Activated naive CD8-positive, alpha-beta T cell treated with anti-CD3 and anti-CD28 coated beads, Interleukin-2, amount 50 U/mL, for 24 hours (primary cell): ENCODE measurements at regions not wholly inside any gene's neighbourhood (a gene's known extent, or its start where the extent isn't known, plus 50 kb on each side); places are given as distances from the start of the nearest gene placed in this dataset.
"Not testable (repeated sequence)": the region's sequence is repeated elsewhere in the genome, so short reads cannot be mapped to it uniquely, and the experiment has no call there.

Source experiments
- ATAC-seq: fragments of 150-1000 bp; cut with Tn5 transposase; one replicate; pipeline ENCODE4 v1.10.0; 2021
- DNase-seq: peaks from one replicate; pipeline ENCODE4 v3.0.0; 2021
- H3K27ac Mint-ChIP-seq: one replicate; pipeline ENCODE4 v1.8.0; 2021; ENCODE audit warnings: mild to moderate bottlenecking, mixed read lengths
- H3K27me3 Mint-ChIP-seq: one replicate; pipeline ENCODE4 v1.8.0; 2021; ENCODE audit warnings: mixed read lengths
- H3K36me3 Mint-ChIP-seq: one replicate; pipeline ENCODE4 v1.8.0; 2021; ENCODE audit warnings: low read depth, mixed read lengths
- H3K4me1 Mint-ChIP-seq: one replicate; pipeline ENCODE4 v1.8.0; 2021; ENCODE audit warnings: mixed read lengths
- H3K4me3 Mint-ChIP-seq: one replicate; pipeline ENCODE4 v1.8.0; 2021; ENCODE audit warnings: mild to moderate bottlenecking, moderate library complexity, mixed read lengths
- H3K9me3 Mint-ChIP-seq: one replicate; pipeline ENCODE4 v1.8.0; 2021; ENCODE audit warnings: mixed read lengths

DNA sequence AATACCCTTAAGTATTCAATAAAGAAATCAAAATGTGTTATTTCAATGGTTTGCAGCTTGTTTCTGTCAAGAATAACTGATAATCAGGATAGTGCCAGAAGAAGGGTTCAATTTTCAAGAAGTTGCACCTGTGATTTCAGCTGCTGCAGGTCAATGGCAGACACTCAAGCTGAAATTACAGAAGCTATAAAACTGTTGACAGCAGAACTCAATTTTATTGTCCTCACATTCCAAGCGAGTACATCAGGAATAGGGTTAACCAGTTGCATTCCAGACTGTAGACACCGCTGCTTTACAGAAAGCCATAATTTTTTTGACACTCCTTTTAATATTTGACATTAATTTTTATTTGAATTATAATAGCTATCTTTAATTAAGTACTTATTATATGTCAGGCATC, 364.1 kb downstream of the CGGBP1 start:
- Mint-ChIP-seq H3K4me3 (no peak overlapping the region), H3K36me3 (no peaks in the 10 kb centered on the region), H3K27ac (no peak overlapping the region), H3K4me1 (no peaks in the 10 kb centered on the region), H3K27me3 (no peaks in the 10 kb centered on the region), H3K9me3 (no peaks in the 10 kb centered on the region)
- no peak for ATAC-seq
- DNase-seq, result no peak

DNA sequence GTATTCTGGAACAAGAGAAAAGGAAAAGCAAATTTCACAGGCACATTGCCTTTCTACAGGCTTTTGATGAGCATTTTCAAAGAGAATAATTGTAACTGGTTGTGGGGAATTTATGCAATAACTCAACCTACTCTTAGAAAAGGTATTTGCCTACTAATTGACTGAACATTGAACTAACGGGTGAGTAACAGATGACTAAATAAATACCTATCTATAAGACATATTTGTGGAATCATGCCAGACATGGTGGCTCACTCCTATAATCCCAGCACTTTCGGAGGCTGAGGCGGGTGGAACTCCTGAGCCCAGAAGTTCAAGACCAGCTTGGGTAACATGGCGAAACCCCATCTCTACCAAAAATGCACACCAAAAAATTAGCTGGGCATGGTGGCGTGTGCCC, 367.7 kb downstream of the CGGBP1 start:
- Mint-ChIP-seq H3K4me1 (no peaks in the 10 kb centered on the region), H3K9me3 (no peaks in the 10 kb centered on the region), H3K4me3 (no peak overlapping the region), H3K27me3 (no peaks in the 10 kb centered on the region), H3K27ac (no peak overlapping the region), H3K36me3 (no peaks in the 10 kb centered on the region)
- DNase-seq (no peak), ATAC-seq (no peak)

DNA sequence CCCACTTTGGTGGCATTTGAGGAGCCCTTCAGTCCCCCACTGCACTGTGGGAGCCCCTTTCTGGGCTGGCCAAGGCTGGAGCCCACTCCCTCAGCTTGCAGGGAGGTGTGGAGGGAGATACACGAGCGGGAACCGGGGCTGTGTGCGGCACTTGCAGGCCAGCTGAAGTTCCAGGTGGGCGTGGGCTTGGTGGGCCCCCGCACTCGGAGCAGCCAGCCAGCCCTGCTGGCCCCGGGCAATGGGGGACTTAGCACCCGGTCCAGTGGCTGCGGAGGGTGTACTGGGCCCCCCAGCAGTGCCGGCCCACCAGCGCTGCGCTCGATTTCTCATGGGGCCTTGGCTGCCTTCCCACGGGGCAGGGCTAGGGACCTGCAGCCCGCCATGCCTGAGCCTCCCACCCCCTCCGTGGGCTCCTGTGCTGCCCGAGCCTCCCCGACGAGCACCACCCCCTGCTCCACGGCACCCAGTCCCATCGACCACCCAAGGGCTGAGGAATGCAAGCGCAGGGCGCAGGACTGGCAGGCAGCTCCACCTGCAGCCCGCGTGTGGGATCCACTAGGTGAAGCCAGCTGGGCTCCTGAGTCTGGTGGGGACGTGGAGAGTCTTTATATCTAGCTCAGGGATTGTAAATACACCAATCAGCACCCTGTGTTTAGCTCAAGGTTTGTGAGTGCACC, 379.7 kb downstream of the CGGBP1 start:
- not testable (repeated sequence) for DNase-seq, H3K9me3 Mint-ChIP-seq, H3K27me3 Mint-ChIP-seq, H3K36me3 Mint-ChIP-seq, H3K27ac Mint-ChIP-seq, H3K4me1 Mint-ChIP-seq, H3K4me3 Mint-ChIP-seq, ATAC-seq

DNA sequence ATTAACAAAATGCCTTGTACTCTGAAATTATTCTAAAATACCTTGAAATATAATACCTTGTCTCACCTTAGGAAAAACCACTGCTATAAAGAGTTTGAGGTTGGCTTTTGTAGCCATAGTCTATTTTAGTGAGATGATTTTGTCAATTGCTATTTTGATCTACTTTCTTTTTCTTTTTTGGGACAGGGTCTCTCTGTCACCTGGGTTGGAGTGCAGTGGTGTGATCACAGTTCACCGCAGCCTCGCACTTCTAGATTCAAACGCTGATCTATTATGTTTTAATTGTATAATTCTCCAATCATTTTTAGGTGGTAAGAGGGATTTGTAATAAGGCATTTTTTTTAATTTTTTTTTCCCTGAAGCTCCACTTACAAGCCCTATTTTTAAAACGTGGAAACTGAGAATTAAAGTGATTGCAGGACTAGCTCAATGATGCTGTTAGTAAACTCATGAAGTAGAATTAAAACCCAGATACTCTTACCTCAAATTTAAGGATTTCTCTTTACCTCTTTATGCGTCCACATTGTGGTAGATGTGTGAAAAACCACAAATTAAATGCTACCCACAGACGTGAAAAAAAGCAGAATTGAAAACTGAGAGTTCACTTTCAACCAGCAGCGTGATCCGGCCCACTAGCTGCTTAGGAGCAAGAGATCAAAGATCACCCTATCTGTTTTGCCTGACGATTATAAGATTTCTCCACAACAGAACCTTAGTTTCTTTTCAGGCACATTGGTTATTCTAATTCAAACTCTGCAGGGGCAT, 384.2 kb downstream of the CGGBP1 start:
- ATAC-seq (peak; percentile 52), DNase-seq (no peak)
- Mint-ChIP-seq H3K36me3 (no peaks in the 10 kb centered on the region), H3K4me1 (peaks cover 7% of the 10 kb centered on the region), H3K27ac (no peak overlapping the region), H3K27me3 (peaks cover 17% of the 10 kb centered on the region), H3K9me3 (no peaks in the 10 kb centered on the region), H3K4me3 (no peak overlapping the region)

DNA sequence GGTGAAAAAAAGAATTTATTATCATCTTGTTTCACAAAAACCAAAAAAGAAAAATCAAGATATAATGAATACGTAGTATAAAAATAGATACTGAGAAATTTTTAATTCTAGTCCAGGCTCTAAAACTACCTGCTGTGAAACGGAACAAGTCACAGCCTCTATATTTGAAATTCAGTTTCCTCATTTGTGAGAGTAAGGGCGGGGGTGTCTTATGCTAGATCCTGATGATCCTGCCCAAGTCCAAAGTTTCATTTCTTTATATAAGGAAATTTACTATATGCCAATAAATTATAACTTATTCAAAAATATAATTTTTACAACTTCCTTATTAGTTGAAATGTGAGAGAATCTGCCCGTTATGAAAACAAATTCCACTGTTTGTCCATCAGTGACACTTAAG, 385.7 kb downstream of the CGGBP1 start:
- H3K36me3 Mint-ChIP-seq, result no peaks in the 10 kb centered on the region
- peaks cover 23% of the 10 kb centered on the region for H3K27me3 Mint-ChIP-seq
- H3K27ac Mint-ChIP-seq, result no peak overlapping the region
- ATAC-seq (no peak), DNase-seq (no peak)
- no peak overlapping the region for H3K4me3 Mint-ChIP-seq
- peaks cover 7% of the 10 kb centered on the region for H3K4me1 Mint-ChIP-seq
- no peaks in the 10 kb centered on the region for H3K9me3 Mint-ChIP-seq

DNA sequence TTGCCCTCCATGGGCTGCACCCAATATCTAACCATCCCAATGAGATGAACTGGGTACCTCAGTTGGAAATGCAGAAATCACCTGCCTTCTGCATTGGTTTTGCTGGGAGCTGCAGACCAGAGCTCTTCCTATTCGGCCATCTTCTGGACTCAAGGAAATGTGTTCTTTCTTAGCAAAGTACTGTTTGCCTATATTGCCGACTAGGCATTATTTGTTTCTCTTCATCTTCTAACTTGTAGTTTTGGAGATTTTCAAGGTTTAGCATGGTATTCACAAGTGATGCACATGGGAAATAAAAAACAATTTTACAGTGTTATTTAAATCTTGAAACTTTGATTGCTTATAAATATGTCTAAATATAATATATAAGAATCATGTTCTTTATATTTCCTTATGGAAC, 377.8 kb upstream of the POU1F1 start:
- H3K4me3 Mint-ChIP-seq, result no peak overlapping the region
- peaks cover 4% of the 10 kb centered on the region for H3K9me3 Mint-ChIP-seq
- DNase-seq (no peak), ATAC-seq (no peak)
- no peak overlapping the region for H3K27ac Mint-ChIP-seq
- no peaks in the 10 kb centered on the region for H3K27me3 Mint-ChIP-seq
- no peaks in the 10 kb centered on the region for H3K36me3 Mint-ChIP-seq
- no peaks in the 10 kb centered on the region for H3K4me1 Mint-ChIP-seq

DNA sequence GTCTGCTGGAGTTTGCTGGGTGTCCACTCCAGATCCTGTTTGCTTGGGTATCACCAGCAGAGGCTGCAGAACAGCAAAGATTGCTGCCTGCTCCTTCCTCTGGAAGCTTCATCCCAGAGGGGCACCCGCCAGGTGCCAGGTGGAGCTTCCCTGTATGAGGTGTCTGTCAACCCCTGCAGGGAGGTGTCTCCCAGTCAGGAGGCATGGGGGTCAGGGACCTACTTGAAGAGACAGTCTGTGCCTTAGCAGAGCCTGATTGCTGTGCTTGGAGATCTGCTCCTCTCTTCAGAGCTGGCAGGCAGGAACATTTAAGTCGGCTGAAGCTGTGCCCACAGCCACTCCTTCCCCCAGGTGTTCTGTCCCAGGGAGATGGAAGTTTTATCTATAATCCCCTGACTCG, 376.8 kb upstream of the POU1F1 start:
- H3K36me3 Mint-ChIP-seq, DNase-seq, H3K9me3 Mint-ChIP-seq, H3K27me3 Mint-ChIP-seq, H3K27ac Mint-ChIP-seq, H3K4me1 Mint-ChIP-seq, ATAC-seq, H3K4me3 Mint-ChIP-seq: not testable (repeated sequence)

DNA sequence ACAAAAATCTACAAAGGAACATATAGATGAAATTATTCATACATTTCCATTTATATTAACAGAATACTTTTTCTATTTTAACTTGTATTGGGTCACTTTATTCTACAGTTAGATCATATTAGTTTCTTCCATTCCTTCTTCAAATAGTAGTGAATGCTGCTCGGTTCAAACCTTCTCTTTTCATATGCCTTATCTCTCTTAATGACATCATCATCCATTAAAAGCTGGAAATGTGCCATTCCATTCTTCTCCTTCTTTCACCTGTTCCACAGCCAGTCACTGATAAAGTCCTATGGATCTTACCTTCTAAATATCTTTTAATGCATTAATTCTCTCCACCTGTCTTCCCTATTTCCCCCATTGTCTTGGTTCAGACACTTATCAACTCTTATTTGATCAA, 358.0 kb upstream of the POU1F1 start:
- Mint-ChIP-seq H3K27ac (no peak overlapping the region), H3K36me3 (no peaks in the 10 kb centered on the region), H3K4me1 (no peaks in the 10 kb centered on the region), H3K9me3 (no peaks in the 10 kb centered on the region), H3K27me3 (no peaks in the 10 kb centered on the region), H3K4me3 (no peak overlapping the region)
- DNase-seq (no peak), ATAC-seq (no peak)

DNA sequence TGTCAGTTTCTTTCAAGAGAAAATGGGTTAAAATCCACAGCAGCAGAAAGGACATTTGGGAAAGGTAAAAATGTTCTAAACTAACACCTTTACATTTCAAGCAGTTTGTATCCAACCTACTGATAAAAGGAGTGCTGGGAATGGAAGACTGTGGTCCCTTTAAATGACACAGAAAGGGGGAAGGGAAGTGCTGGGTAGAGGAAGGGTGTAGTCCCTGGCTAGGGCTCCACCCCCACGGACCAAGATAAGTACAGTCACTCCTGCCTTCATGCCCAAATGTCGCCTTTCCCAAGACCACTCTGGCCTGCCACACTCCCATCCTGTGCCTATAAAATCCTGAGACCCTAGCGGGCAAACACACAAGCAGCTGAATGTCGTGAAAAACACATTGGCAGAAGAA, 350.9 kb upstream of the POU1F1 start:
- peaks cover 2% of the 10 kb centered on the region for H3K27me3 Mint-ChIP-seq
- no peaks in the 10 kb centered on the region for H3K36me3 Mint-ChIP-seq
- ATAC-seq, result no peak

DNA sequence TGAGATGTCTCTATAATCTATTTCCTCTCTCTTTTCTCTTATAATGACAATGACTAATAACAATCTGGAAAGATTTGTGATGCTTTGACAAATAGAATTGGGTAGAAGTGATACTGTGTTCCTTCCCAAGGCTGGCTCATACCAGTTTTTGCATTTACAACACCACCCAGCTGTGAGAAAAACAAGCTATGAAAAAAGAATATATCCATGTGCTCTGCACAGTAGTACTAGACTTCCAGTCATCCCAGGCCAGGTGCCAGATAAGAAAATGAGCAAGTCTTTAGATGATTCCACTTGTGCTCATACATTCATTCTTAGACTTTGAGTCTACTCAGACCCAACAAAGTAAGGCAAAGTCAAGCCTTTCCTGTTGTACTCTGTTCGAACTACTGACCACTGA, 350.2 kb upstream of the POU1F1 start:
- ATAC-seq (no peak), DNase-seq (no peak)
- Mint-ChIP-seq H3K36me3 (no peaks in the 10 kb centered on the region), H3K9me3 (no peaks in the 10 kb centered on the region), H3K4me1 (no peaks in the 10 kb centered on the region), H3K4me3 (no peak overlapping the region), H3K27me3 (peaks cover 2% of the 10 kb centered on the region), H3K27ac (no peak overlapping the region)

More for the DNA sequence above, 350.9 kb upstream of the POU1F1 start:
- no peak for DNase-seq
- no peaks in the 10 kb centered on the region for H3K4me1 Mint-ChIP-seq
- H3K9me3 Mint-ChIP-seq, result no peaks in the 10 kb centered on the region
- no peak overlapping the region for H3K27ac Mint-ChIP-seq
- no peak overlapping the region for H3K4me3 Mint-ChIP-seq

DNA sequence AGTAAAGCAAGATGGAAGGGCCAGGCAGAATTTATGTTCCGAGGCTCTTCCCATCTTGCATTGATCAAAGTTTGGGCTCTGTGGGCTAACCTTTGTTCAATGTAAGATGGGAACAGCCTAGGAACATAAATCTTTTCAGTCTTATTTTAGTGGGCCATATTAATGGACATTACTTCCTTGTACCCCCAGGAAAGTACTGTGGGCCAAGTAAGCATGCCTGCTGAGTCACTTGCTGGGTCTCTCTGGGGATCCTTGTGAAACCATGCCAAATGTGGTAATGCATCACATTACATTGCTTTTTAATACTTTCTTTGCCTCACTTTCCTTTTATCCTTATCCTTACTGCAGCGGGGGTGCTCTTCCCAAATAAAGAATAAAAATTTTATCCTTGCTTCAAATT, 349.5 kb upstream of the POU1F1 start:
- Mint-ChIP-seq H3K27me3 (peaks cover 2% of the 10 kb centered on the region), H3K4me1 (no peaks in the 10 kb centered on the region), H3K27ac (no peak overlapping the region), H3K9me3 (no peaks in the 10 kb centered on the region), H3K36me3 (no peaks in the 10 kb centered on the region), H3K4me3 (no peak overlapping the region)
- ATAC-seq, result no peak
- no peak for DNase-seq

DNA sequence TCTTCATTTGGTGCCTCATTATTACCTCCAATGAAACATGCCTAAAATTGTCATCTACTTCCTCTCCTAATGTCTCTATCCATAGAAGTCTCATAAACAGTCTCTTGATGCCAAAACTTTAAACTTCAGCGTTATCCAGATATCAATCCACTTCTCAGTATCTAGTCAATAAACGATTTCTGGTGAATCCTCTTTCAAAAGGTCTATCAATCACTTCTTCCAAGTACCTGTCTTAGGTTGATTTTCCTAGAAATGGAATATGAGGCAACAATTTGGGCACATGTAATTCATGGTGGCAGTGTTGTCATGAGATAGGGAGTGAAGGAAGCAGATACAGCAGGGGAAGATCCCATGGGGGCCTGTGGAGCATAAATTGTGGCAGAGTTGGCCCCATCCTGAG, 348.5 kb upstream of the POU1F1 start:
- no peaks in the 10 kb centered on the region for H3K4me1 Mint-ChIP-seq
- peaks cover 2% of the 10 kb centered on the region for H3K27me3 Mint-ChIP-seq
- ATAC-seq, result no peak
- H3K27ac Mint-ChIP-seq, result no peak overlapping the region
- no peaks in the 10 kb centered on the region for H3K9me3 Mint-ChIP-seq
- no peak for DNase-seq
- H3K36me3 Mint-ChIP-seq, result no peaks in the 10 kb centered on the region
- H3K4me3 Mint-ChIP-seq, result no peak overlapping the region

DNA sequence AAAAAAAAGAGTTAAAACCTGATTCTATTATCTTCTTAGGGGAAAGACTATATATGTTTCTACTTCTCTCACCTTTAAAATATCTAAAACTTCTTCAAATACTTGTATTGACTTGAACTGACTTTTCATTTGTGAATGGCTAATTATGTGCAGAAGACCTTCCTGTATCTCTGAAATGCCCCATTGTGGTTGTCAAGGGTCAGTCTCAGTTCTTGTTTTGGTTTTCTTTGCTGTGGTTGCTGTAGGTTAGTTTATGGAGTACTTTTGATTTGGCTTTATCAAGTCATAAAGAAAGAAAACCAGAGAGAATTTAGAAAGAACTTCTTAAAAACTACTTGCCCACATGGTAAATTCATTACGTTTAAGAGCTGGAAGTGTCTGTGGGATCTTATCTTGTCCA, 345.3 kb upstream of the POU1F1 start:
- H3K27me3 Mint-ChIP-seq, result no peaks in the 10 kb centered on the region
- no peaks in the 10 kb centered on the region for H3K36me3 Mint-ChIP-seq
- no peaks in the 10 kb centered on the region for H3K4me1 Mint-ChIP-seq
- H3K4me3 Mint-ChIP-seq, result no peak overlapping the region
- H3K27ac Mint-ChIP-seq, result no peak overlapping the region
- peaks cover 6% of the 10 kb centered on the region for H3K9me3 Mint-ChIP-seq
- DNase-seq, result no peak
- no peak for ATAC-seq

DNA sequence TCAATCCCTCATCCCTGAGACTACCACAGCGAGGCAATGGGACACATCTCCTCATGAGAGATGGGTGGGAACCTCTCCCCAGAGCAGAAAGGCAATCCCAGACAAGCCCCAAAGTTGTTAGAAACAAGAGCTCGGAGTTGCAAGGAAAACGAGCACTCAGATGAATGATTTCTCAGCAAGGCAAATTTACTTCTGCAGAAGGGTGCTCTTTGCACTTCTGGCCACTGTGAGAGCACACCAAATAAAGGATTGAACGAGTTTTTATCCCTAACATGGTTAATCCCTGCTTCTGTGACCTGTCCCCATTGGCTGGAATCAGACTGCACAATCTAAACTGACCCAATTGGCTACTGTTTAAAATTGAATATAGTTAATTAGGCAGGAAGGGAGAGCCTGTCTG, 339.1 kb upstream of the POU1F1 start:
- Mint-ChIP-seq H3K36me3 (no peaks in the 10 kb centered on the region), H3K4me3 (no peak overlapping the region), H3K4me1 (no peaks in the 10 kb centered on the region), H3K9me3 (peaks cover 31% of the 10 kb centered on the region), H3K27ac (no peak overlapping the region), H3K27me3 (no peaks in the 10 kb centered on the region)
- DNase-seq, result no peak
- ATAC-seq, result no peak

DNA sequence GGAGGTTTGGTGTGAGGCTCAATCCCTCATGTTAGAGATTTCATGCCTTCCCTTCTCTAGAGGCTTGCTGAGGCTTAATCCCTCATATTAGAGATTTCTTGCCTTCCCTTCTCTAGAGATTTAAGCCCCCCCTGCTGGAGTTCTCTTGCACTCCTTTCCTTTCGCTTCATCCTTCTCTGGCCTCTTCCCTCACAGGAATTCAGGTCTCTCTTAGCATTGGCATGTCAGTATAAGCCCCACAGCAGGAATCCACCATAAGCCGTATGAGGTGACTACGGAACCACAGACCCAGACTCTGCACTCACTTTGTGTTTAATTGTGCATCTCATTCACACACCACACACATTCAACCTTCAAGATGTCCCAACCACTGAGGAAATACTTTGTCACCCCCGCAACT, 338.6 kb upstream of the POU1F1 start:
- H3K27me3 Mint-ChIP-seq, result no peaks in the 10 kb centered on the region
- ATAC-seq (no peak), DNase-seq (no peak)
- H3K4me1 Mint-ChIP-seq, result no peaks in the 10 kb centered on the region
- no peaks in the 10 kb centered on the region for H3K36me3 Mint-ChIP-seq
- peaks cover 31% of the 10 kb centered on the region for H3K9me3 Mint-ChIP-seq
- no peak overlapping the region for H3K4me3 Mint-ChIP-seq
- H3K27ac Mint-ChIP-seq, result no peak overlapping the region
